ENCODE measurements at regions not wholly inside any gene's neighbourhood (a gene's known extent, or its start where the extent isn't known, plus 50 kb on each side); places are given as distances from the start of the nearest gene placed in this dataset.

- no peak for TF ChIP-seq POLR2A (IDR thresholded peaks at IDR 0.05)
- TF ChIP-seq CTCF (IDR thresholded peaks at IDR 0.05) = no peak
- no peak for TF ChIP-seq POLR2AphosphoS5 (IDR thresholded peaks at IDR 0.05)
These were observed 59.0 kb upstream of the SLC30A10 start for GRCh38 chr1:219987325-219987724.

All from breast epithelium (tissue), 3 donors.